SW480 (cell line): ENCODE measurements at regions not wholly inside any gene's neighbourhood (a gene's known extent, or its start where the extent isn't known, plus 50 kb on each side); places are given as distances from the start of the nearest gene placed in this dataset.
"Not testable (repeated sequence)": the region's sequence is repeated elsewhere in the genome, so short reads cannot be mapped to it uniquely, and the experiment has no call there.

ENCODE experiments used
- DNase-seq: peaks from one replicate; pipeline ENCODE4 v3.0.0-alpha.2; 2016; ENCODE audit warnings: low spot score

DNA sequence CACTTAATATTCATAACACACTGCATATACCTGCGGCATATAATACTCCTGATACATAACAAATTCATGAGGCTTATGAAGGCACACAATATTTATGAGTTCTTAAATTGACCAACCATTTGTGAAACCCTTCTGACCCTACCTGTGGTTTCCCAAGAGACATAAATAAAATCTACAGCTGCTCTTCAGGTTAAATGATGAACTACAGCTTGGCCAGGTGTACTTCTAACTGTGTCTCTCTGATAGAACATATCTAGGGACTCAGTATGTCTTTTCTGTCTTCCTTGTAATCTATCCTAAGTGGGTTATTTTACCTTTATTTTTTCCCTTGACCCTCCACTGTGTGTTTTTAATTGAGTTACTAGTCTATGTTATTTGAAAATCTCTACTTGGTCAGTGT lies 189.9 kb upstream of the UFM1 start:
- DNase-seq = no peak

DNA sequence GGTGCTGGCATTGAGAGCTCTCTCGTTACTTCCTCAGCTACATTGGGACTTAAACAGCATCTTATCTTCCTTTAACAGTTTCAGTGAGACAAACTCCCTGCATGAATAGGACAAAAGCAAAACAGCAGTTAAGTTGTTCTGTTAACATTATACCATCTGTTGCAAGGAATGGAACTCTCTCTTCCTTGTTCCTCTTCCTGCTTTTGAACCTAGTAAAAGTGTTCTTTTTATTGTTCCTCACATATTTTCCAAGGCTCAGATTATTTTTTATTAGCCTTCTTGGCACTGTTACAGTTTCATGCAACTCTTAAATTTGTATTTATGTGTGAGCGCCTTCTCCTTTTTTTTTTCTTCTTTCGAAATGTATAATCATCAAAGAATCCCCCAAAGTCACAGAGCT lies 202.6 kb upstream of the UFM1 start:
- no peak for DNase-seq

DNA sequence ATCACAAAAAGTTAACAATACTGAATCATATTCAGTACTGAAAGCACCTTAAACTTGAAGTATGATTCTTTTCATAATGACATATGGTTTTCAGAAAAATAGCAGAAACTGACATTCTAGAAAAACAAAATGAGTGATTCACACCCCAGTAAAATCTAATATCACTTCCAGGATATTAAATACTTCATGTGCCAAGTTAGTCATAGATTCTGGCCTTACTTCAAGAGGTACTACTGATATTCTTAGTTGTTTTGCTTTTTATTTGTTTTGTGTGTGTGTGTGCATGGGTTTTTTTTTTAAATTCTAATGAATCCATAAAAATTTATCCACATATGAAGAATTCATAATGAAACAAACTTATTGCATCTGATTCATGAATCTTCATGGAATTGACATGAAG lies 207.9 kb upstream of the UFM1 start:
- DNase-seq = no peak

DNA sequence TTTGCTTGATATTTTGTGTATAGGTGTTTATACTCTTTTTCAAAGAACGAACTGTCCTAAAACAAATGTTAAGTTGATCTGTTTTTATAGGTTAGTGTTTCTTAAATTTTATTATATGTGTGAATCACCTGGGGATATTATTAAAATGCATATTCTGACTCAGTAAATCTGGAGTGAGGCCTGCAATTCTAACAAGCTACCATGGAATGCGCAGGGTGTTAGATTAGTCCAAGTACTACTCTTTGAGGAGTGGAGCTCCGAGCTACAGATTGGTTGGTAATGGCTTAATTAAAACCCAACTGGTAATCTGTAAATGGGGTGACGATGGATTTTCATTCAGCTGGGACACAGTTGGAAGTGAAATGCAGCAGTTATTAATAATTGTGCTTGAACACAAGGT lies 214.1 kb upstream of the UFM1 start:
- DNase-seq = no peak

DNA sequence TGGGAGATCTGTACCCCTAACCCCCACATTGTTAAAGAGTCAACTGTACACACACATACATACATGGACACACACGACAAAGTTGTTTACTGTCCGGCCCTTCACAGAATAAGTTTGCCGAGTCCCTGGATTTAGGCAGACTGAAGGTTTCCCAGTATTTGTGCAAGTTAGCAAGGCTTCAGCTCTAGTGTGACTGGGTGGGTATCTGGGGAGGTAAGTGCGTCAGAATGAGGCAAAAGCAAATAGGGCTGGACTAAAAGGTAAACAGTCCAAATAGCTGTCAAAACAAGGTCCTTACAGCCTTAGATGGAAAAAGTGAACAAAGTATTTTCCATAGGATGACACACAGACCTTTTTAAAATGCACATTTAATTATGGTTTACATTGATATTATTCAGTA lies 228.4 kb upstream of the UFM1 start:
- DNase-seq = no peak

DNA sequence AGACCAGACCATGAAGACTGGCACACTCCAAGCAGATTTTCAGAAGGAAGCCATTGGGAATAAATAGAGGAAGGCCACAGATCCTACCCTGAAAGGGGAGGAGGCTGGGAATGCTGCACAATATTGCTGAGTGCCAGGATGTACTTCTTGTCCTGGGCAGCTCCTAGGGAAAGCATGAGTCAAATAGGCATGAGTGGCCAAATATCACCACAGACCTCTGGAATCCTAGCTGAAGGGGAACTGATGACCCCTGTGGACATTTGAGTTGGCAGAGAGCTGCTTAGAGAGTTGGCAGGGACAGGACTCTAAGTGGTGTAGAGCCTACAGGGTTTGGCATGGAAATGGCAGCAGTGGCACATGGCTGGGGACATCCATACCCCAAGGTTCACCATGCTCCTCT lies 234.3 kb upstream of the TRPC4 start:
- no peak for DNase-seq

DNA sequence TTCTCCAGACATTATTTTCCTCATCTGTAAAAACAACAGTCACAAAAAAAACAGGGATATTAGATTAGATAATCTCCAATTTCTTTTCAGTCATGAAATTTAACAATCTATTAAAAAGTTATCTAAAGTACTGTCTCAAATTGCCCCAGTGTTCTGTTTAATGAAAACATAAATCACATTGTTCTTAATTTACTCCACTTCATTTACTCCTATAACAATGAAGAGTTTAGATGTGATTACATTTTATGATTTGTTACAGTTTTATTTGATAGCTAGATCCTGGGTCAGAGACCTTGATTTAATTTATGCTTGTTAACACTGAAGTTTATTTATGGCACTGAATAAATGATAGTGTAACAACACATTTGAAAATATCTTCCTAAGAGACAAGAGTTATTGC lies 230.2 kb upstream of the TRPC4 start:
- DNase-seq = no peak

DNA sequence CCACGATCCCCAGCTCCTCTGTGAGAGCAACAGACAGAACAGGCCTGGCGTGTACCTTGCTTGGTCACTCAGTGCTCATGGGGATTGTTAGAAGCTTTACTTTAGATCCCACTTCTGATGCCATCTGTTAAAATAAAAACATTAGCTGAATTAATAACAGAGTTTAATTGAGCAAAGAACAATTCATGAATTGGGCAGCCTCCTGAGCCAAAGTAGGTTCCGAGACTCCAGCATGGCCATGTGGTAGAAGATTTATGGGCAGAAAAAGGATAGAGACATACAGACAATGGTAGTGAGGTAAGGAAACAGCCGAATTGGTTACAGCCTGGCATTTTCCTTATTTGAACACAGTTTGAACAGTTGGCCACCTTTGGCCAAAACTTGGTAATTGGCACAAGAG lies 223.9 kb upstream of the TRPC4 start:
- no peak for DNase-seq

DNA sequence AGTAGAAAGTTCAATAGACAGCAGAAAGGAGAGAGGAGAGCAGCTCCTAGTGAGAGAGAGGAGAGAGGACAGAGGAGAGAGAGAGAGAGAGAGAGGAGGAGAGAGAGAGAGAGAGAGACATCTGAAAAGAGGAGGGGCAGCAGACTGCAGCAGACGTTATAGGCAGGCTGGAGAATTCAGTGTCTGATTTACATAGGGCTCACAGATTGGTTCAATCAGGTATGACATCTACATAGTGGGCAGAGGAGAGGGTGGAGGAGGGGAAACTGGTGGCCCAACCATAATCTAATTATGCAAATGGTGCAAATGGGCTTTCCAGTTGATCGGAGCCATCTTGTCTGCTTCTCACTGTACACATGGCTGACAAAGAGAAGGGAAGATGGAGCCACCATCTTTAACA lies 221.3 kb upstream of the TRPC4 start:
- DNase-seq = no peak

DNA sequence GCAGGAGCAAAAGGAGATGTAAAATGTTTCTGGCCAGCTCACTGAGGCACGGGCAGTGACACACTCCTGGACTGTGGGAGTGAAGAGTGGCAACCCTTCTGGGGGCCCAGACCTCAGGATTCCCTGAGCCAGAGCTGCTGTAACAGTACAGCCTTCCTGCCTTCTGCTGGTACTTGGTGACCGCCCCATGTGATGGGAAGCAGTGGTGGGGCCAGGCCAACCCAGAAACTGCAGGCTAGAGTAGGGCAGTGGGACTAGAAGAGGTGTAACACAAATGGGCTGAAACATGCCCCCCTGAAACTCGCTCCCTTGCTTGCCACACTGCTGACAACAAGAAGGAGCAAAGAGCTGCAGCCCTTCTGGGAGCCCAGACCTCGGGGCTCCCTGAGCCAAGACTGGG lies 217.1 kb upstream of the TRPC4 start:
- no peak for DNase-seq

DNA sequence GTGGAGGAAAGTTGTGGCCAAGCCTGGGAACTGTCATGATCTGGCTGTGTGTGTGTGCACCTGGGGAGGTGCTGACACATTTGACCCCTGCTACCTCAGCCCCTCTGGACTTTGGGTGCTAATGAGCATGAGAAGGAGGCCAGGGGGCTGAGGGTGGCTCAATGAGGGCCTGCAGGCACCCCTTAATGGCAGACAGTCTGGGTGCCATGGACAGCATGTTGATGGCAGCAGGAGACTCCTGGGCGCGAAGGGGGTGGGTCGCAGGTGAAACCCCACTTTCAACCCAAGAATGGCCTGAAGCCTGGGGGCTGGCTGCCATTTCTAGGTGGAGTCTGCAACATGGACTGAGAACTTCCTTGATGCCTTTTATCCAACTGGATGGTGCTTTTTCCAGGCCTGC lies 216.4 kb upstream of the TRPC4 start:
- no peak for DNase-seq

DNA sequence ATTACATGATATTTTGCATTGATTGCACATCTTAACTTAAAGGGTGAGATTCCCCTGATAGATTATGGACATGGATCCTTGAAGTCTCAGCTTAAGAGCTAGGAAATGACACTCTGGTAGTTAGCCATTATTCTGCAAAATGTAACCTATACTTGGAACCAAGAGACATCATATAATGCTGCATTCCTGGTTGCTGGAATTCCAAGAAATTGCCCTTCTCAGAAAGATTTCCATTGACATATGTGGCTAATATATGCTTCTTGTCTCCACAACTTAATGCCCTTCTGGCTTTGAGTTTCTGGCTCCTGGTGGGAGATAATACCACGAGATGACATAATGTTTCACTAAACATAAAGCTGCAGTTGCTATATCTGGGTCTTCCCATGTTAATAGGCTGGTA lies 204.4 kb upstream of the TRPC4 start:
- DNase-seq = no peak

DNA sequence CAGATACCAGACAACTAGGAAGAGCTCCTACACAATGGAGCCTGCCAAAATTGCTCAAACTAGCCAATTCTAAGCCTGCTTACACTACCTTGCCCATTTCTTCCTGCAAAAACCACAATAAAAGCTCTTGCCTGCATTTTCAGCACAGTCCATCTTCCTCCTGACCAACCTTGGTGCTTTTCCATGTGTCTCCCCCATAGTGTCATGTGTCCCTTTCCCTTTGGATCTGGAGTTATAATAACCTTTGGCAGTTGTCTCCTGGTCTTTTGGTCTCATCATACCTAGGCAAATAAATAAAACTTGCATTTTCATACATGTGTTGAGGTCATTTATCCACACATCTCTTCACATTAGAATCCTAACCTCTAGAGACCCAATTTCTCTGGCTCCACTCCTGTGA lies 203.1 kb upstream of the TRPC4 start:
- no peak for DNase-seq

DNA sequence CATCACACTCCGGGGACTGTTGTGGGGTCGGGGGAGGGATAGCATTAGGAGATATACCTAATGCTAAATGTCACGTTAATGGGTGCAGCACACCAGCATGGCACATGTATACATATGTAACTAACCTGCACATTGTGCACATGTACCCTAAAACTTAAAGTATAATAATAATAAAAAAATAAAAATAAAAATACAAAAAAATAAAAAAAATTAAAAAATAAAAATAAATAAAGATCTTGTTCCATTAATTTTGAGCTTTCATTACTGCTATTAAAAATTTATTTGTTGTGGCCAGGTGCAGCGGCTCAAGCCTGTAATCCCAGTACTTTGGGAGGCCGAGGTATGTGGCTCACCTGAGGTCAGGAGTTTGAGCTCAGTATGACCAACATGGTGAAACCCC lies 201.8 kb upstream of the TRPC4 start:
- not testable (repeated sequence) for DNase-seq

DNA sequence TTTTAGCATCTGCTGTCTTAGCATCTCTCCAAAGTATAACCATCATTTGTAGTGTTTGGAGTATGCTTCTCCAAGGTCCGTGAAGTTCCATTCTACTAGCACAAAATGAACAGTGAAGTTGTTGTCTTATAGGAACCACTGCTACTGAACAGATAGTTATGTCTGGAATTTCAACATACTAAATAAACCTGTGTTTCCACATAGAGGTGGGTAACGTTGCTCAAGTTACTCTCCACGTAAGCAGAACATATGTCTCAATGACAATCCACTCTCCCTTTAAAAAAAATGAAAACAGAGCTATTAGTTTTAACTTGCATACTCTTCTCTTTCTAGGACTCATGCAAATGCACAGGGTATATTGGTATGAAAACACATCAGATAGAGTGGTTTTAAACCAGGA lies 184.3 kb upstream of the TRPC4 start:
- no peak for DNase-seq

DNA sequence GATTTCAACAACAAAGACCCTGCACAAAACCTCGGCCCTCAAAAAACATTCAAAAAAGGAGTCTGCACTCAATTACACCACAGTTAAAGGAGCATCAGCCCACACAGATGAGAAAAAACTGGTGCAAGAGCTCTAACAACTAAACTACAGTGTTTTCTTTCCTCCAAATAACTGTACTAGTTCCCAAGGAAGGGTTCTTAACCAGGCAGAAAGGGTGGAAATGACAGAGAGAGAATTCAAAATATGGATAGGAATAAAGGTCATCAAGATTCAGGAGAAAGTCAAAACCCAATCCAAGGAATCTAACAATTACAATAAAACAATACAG lies 176.4 kb upstream of the TRPC4 start:
- DNase-seq = no peak

DNA sequence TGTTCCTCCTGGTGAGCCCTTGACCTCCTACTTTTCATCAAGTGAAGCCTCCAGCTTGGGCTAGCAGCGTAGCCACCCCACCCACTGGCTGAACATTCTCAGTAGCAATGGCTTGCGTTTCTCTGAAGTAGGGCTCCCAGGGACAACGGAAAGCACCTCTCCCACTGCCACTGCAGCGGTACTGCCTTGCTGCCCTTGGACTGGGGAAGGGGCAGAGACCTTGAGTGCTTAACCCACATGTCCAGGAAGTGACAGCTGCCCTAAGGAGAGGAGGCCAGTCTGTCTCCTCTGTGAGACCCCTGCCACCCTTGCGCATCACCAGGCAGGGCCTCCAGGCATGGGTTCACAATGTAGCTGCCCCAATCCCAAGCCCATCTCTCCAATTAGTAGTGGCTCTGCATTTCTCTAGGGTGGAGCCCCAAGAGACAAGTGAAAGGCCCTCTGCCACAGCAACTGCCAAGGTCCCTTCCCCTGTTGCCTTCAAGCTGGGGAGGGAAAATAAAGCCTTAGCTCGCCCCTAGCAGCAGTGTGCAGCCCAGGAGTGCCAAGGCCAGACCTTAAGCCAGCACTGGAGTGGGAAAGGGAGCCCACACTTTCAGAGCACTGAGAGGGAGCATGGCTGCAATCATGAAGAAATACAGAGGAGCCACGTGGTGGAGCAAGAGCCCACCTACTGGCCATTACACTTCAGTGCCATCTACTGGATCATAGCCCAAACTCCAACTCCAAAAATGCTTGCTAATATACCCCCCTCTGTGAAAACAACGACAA lies 175.9 kb upstream of the TRPC4 start:
- DNase-seq = peak; percentile 18

DNA sequence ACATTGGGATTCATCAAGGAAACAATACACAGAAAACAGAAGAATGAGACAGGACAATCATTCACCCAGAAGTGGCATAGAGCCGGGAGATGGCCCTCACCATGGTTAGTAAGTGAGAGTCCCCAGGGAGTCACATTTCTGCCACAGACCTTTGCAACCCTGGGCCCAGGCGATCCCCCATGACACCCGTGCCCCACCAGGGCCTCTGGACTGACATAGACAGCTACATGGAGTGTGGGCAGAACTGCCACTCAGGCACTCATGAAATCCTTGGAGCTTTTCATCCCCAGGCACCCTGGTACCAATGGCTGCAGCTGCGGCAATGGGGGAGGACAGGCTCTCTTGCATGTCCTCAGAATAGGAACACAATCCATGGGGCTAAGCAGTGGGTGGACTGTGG lies 174.5 kb upstream of the TRPC4 start:
- no peak for DNase-seq

DNA sequence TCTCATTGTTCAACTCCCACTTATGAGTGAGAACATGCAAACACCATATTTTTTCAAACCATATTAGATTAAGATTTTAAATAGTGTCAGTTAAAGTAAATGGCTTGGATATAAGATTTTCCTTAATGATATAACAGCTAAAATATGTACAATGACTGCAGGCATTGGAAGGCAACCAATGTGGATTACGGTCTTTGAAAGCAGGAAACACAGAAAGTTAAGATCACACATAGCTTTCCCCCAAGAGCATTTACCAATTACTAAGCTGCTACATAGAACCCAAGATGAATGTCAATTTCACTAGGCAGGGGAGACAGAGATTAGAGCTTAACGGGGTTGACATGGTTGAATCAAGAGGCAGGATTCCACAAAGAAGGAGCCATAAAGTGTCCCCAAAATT lies 173.2 kb upstream of the TRPC4 start:
- no peak for DNase-seq

DNA sequence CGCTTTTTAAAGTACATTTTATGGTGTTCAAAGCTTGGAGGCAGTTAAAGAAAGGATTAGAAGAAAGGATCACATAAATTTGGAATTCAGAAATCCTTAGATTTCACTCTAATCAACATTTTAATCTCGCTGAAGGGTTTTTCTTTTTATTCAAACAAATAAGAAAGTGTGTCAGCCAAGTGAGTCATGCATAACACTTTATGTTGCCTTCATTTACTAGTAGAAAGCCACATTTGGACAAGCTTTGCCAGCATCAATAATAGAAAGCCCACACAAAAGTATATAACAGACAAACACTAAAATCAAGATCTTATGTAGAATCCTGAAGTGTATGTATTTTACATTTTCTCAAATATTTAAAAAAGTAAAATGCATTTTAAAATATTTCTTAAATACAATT lies 154.9 kb upstream of the TRPC4 start:
- DNase-seq = no peak

DNA sequence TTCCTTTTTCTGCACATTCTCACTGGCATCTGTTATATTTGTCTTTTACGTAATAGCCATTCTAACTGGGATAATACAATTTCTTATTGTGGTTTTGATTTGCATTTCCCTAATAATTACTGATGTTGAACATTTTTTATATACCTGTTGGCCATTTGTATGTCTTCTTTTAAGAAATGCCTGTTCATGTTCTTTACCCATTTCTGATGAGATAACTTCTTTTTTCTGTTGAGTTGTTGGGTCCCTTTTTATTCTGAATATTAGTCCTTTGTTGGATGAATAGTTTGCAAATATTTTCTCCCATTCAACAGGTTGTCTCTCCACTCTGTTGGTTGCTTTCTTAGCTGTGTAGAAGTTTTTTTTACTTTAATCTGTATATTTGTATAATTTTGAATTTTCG lies 147.7 kb upstream of the TRPC4 start:
- DNase-seq = no peak

DNA sequence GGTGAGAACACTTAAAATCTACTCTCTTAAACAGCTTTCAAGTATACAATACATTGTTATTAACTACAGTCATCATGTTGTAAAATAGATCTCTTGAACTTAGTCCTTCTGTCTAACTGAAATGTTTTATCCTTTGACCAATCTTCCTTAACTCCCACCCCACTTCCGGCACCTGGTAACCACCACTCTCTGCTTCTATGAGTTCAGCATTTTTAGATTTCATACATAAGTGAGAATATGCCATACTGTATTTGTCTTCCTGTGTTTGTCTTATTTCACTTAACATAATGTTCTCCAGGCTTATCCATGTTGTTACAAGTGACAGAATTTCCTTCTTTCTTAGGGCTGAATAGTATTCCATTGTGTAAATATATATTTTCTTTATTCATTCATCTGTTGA lies 144.1 kb upstream of the TRPC4 start:
- no peak for DNase-seq

DNA sequence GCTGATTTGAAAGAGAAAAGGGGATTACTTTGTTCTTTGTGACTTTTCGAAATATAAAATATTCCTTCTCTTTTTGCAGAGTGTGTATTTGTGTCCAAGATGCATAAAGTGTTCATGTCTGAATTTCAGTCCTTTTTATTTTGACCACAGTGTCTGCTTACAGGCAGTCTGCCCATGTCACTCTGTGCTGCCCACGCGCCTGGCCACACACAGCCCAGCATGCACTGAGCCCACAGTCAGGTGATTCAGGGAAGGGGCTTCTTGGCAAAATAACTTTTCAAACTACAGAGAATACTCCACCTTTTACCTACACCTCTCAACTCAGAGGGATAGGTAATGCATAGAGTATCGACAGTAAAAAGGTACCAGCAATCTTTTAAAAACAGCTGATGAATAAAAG lies 142.5 kb upstream of the TRPC4 start:
- no peak for DNase-seq

DNA sequence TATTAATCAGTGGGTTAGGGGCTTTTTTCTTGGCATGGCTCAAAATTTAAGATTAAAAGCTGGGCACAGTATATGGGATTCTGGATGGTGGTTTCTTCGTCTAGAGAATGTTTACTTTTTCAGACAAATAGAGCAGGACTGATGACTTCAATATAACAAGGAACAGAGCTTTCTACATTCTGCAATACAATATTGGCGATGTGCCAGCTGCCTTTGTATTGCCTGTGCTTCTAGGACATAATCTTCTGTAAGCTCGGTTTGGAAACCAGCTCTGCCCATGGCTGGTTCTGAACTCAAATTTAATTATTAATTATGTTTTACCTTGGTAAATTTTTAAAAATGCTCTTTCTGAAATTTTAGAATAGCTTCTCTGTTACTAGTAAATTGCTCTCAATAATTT lies 139.1 kb upstream of the TRPC4 start:
- DNase-seq = no peak

DNA sequence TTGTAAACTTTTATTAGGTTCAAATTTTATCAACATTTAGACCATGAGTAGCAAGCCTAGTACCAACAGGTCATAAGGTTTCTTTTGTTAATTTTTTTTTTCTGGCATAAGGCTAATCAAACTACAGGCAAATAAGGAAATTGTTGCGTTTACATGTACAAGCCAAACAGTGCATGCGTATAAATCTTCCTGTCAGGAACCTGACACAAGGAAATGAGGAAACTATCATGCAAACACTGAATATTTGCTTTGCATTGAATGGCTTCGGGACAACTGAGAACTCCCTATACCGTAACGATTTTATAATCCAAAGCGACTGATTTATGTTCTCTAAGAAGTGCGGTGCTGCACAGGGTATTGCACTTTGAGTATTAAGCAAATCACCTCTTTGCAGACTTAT lies 133.0 kb upstream of the TRPC4 start:
- no peak for DNase-seq
